H9 (cell line): ENCODE measurements at regions not wholly inside any gene's neighbourhood (a gene's known extent, or its start where the extent isn't known, plus 50 kb on each side); places are given as distances from the start of the nearest gene placed in this dataset.
A peak's percentile ranks its signal among the peaks of the same experiment; 100 is the strongest.

Experiments used
- DNase-seq: peaks from one replicate; pipeline ENCODE4 v3.0.0-alpha.2; 2017
- H2AFZ ChIP-seq: one replicate; pipeline ENCODE4 v1.6.1; 2013; ENCODE audit warnings: mild to moderate bottlenecking, low read length, control low read depth, moderate library complexity
- H2AK5ac ChIP-seq: 2 replicates; pipeline ENCODE4 v1.6.1; 2013; ENCODE audit warnings: low read length, control low read depth, mixed read lengths; ENCODE audit not compliant: insufficient read length
- H2BK120ac ChIP-seq: one replicate; pipeline ENCODE4 v1.6.1; 2013; ENCODE audit warnings: low read depth, mild to moderate bottlenecking, low read length, control low read depth, inconsistent platforms; ENCODE audit not compliant: poor library complexity, severe bottlenecking
- H2BK12ac ChIP-seq: 2 replicates; pipeline ENCODE4 v1.6.1; 2013; ENCODE audit warnings: low read length, control low read depth, mixed read lengths, low read depth; ENCODE audit not compliant: insufficient read length
- H2BK15ac ChIP-seq: 2 replicates; pipeline ENCODE4 v1.6.1; 2013; ENCODE audit warnings: low read depth, low read length, control low read depth
- H2BK20ac ChIP-seq: one replicate; pipeline ENCODE4 v1.6.1; 2013; ENCODE audit warnings: low read depth, mild to moderate bottlenecking, low read length, control low read depth, inconsistent platforms; ENCODE audit not compliant: poor library complexity, severe bottlenecking
- H2BK5ac ChIP-seq: 2 replicates; pipeline ENCODE4 v1.6.1; 2013; ENCODE audit warnings: low read length, control low read depth, mixed read lengths; ENCODE audit not compliant: insufficient read length
- H3K14ac ChIP-seq: 2 replicates; pipeline ENCODE4 v1.6.1; 2013; ENCODE audit warnings: low read length, control low read depth; ENCODE audit not compliant: insufficient read depth
- H3K18ac ChIP-seq: 2 replicates; pipeline ENCODE4 v1.6.1; 2013; ENCODE audit warnings: low read depth, mild to moderate bottlenecking, mixed read lengths, low read length, control low read depth; ENCODE audit not compliant: insufficient read length
- H3K23ac ChIP-seq: 2 replicates; pipeline ENCODE4 v1.6.1; 2013; ENCODE audit warnings: low read length, control low read depth, mixed read lengths, low read depth; ENCODE audit not compliant: insufficient read length
- H3K23me2 ChIP-seq: 2 replicates; pipeline ENCODE4 v1.6.1; 2013; ENCODE audit warnings: low read depth, mild to moderate bottlenecking, mixed read lengths, low read length, control low read depth; ENCODE audit not compliant: insufficient read length, poor library complexity, severe bottlenecking
- H3K27ac ChIP-seq: 2 replicates; pipeline ENCODE4 v1.5.1; 2013; ENCODE audit warnings: low read length, control low read depth, mixed read lengths, low read depth; ENCODE audit not compliant: insufficient read length
- H3K27me3 ChIP-seq: 2 replicates; pipeline ENCODE4 v1.6.1; 2013; ENCODE audit warnings: low read length, control low read depth, inconsistent platforms; ENCODE audit not compliant: insufficient read depth
- H3K4ac ChIP-seq: 2 replicates; pipeline ENCODE4 v1.6.1; 2013; ENCODE audit warnings: low read depth, mild to moderate bottlenecking, control low read depth, inconsistent platforms, low read length, moderate library complexity
- H3K4me1 ChIP-seq: 2 replicates; pipeline ENCODE4 v1.6.1; 2013; ENCODE audit warnings: low read length, control low read depth, inconsistent platforms; ENCODE audit not compliant: insufficient read depth
- H3K4me2 ChIP-seq: 2 replicates; pipeline ENCODE4 v1.6.1; 2013; ENCODE audit warnings: low read length, control low read depth, mixed read lengths; ENCODE audit not compliant: insufficient read length, insufficient read depth
- H3K56ac ChIP-seq: 2 replicates; pipeline ENCODE4 v1.6.1; 2013; ENCODE audit warnings: low read depth, mild to moderate bottlenecking, mixed read lengths, low read length, control low read depth; ENCODE audit not compliant: insufficient read length
- H3K79me1 ChIP-seq: 2 replicates; pipeline ENCODE4 v1.6.1; 2013; ENCODE audit warnings: low read depth, mild to moderate bottlenecking, moderate library complexity, low read length, control low read depth, inconsistent platforms; ENCODE audit not compliant: insufficient read depth, poor library complexity, severe bottlenecking
- H3K79me2 ChIP-seq: 2 replicates; pipeline ENCODE4 v1.6.1; 2013; ENCODE audit warnings: low read length, control low read depth, inconsistent platforms; ENCODE audit not compliant: insufficient read depth
- H3K9ac ChIP-seq: 2 replicates; pipeline ENCODE4 v1.6.1; 2013; ENCODE audit warnings: low read length, control low read depth, mixed read lengths; ENCODE audit not compliant: insufficient read length; ENCODE audit errors: extremely low read depth
- H3K9me3 ChIP-seq: one replicate; pipeline ENCODE4 v1.6.1; 2013; ENCODE audit warnings: low read depth, low read length, inconsistent platforms; ENCODE audit not compliant: control insufficient read depth
- H3T11ph ChIP-seq: one replicate; pipeline ENCODE4 v1.6.1; 2013; ENCODE audit warnings: mild to moderate bottlenecking, low read length, control low read depth, inconsistent platforms
- H4K20me1 ChIP-seq: one replicate; pipeline ENCODE4 v1.6.1; 2013; ENCODE audit not compliant: control insufficient read depth, insufficient read length, insufficient read depth
- H4K5ac ChIP-seq: 2 replicates; pipeline ENCODE4 v1.6.1; 2013; ENCODE audit warnings: low read depth, mild to moderate bottlenecking, mixed read lengths, low read length, control low read depth; ENCODE audit not compliant: insufficient read length
- H4K8ac ChIP-seq: replicated peaks from 2 replicates; pipeline ENCODE4 v1.6.1; 2013; ENCODE audit warnings: low read length, control low read depth, mixed read lengths, low read depth; ENCODE audit not compliant: insufficient read length
- H4K91ac ChIP-seq: 2 replicates; pipeline ENCODE4 v1.6.1; 2013; ENCODE audit warnings: low read depth, mild to moderate bottlenecking, moderate library complexity, mixed read lengths, low read length, control low read depth; ENCODE audit not compliant: insufficient read length
- H3K27ac Mint-ChIP-seq, 3 experiments: 2 replicates in 2 of 3; 3 replicates in 1 of 3; pipeline ENCODE4 v1.8.0; 2020 to 2021; ENCODE audit warnings: mixed read lengths in 3 of 3, mild to moderate bottlenecking in 1 of 3, moderate library complexity in 1 of 3
- H3K27me3 Mint-ChIP-seq: 2 replicates; pipeline ENCODE4 v1.8.0; 2021; ENCODE audit warnings: low read depth, mild to moderate bottlenecking, moderate library complexity, mixed read lengths
- H3K36me3 Mint-ChIP-seq, 3 experiments: 2 replicates in 2 of 3; 3 replicates in 1 of 3; pipeline ENCODE4 v1.8.0; 2020 to 2021; ENCODE audit warnings: low read depth in 3 of 3, mixed read lengths in 3 of 3; ENCODE audit not compliant: insufficient read depth in 1 of 3
- H3K4me1 Mint-ChIP-seq, 2 experiments: 2 replicates each; pipeline ENCODE4 v1.8.0; 2020; ENCODE audit warnings: mixed read lengths in 2 of 2
- H3K4me3 Mint-ChIP-seq, 2 experiments: 2 replicates in 1 of 2; 3 replicates in 1 of 2; pipeline ENCODE4 v1.8.0; 2020 to 2021; ENCODE audit warnings: mild to moderate bottlenecking in 2 of 2, mixed read lengths in 2 of 2, moderate library complexity in 1 of 2
- H3K9me3 Mint-ChIP-seq, 2 experiments: 2 replicates in 1 of 2; 3 replicates in 1 of 2; pipeline ENCODE4 v1.8.0; 2020; ENCODE audit warnings: mild to moderate bottlenecking in 2 of 2, mixed read lengths in 2 of 2, moderate library complexity in 1 of 2
- CTCF ChIP-seq: fragments of 200-600 bp; sonication (generic); conservative IDR thresholded peaks from 3 replicates; pipeline ENCODE4 v1.8.0; 2021; ENCODE audit warnings: antibody characterized with exemption, mild to moderate bottlenecking
- WGBS: extraction: QIAGEN DNeasy Blood & Tissue Kit; methylation state at CpG from one replicate; pipeline ENCODE4 v1.1.7; 2013; ENCODE audit warnings: missing lambda C conversion rate, low lambda C conversion rate, mixed read lengths; ENCODE audit not compliant: insufficient read length; ENCODE audit errors: extremely low coverage; 5-methylcytosine and 5-hydroxymethylcytosine counted together

GRCh38 chr10:80894797-80895467 is 357.2 kb downstream of the SH2D4B start:
- no peak overlapping the region for H3K23ac ChIP-seq
- no peak overlapping the region for H4K91ac ChIP-seq
- H3K27me3 ChIP-seq = peaks cover 13% of the 10 kb centered on the region; the same call in 1 of the 2 replicates
- H3K4me1 ChIP-seq = peaks cover 22% of the 10 kb centered on the region
- H3K4ac ChIP-seq = no peak overlapping the region
- H4K5ac ChIP-seq = no peak overlapping the region
- no peaks in the 10 kb centered on the region for H3K9me3 ChIP-seq
- no peak overlapping the region for H3K9ac ChIP-seq
- no peaks in the 10 kb centered on the region; a peak in 1 of 7 replicates for H3K36me3 Mint-ChIP-seq
- peak; percentile 67 for DNase-seq
- no peaks in the 10 kb centered on the region for H3K79me2 ChIP-seq
- no peak for TF ChIP-seq CTCF
- H3K4me3 Mint-ChIP-seq = peak overlapping the region in 1 of 2 experiments; percentile 57; a peak in 3 of 5 replicates
- no peak overlapping the region for H2BK15ac ChIP-seq
- no peak overlapping the region for H4K8ac ChIP-seq
- no peak overlapping the region for H3K27ac ChIP-seq
- H3K9me3 Mint-ChIP-seq = no peaks in the 10 kb centered on the region; a peak in 1 of 5 replicates
- no peaks in the 10 kb centered on the region for H4K20me1 ChIP-seq
- H2BK120ac ChIP-seq = no peak overlapping the region
- H2BK5ac ChIP-seq = no peak overlapping the region
- H3K18ac ChIP-seq = no peak overlapping the region
- H3K23me2 ChIP-seq = no peaks in the 10 kb centered on the region
- peak overlapping the region in 1 of 3 experiments; percentile 89; a peak in 4 of 7 replicates for H3K27ac Mint-ChIP-seq
- H3K14ac ChIP-seq = no peak overlapping the region
- H3K56ac ChIP-seq = no peak overlapping the region
- WGBS = no CpG with 5 or more reads among the region's 11 CpGs
- no peak overlapping the region for H2AK5ac ChIP-seq
- H3K4me2 ChIP-seq = peak overlapping the region; percentile 28
- no peak overlapping the region for H3T11ph ChIP-seq
- no peaks in the 10 kb centered on the region for H3K79me1 ChIP-seq
- H2BK20ac ChIP-seq = no peak overlapping the region
- H3K27me3 Mint-ChIP-seq = peaks cover 90% of the 10 kb centered on the region
- H2BK12ac ChIP-seq = no peak overlapping the region
- peaks cover 26 to 48% of the 10 kb centered on the region in 2 experiments for H3K4me1 Mint-ChIP-seq
- no peak overlapping the region for H2AFZ ChIP-seq
